GM21723 (cell line): ENCODE measurements at regions not wholly inside any gene's neighbourhood (a gene's known extent, or its start where the extent isn't known, plus 50 kb on each side); places are given as distances from the start of the nearest gene placed in this dataset.
"Not testable (repeated sequence)": the region's sequence is repeated elsewhere in the genome, so short reads cannot be mapped to it uniquely, and the experiment has no call there.

Experiments
- ATAC-seq: cut with Tn5 transposase; IDR thresholded peaks from one replicate; pipeline ENCODE4 v1.9.1; 2021; ENCODE audit warnings: mild to moderate bottlenecking, moderate library complexity; ENCODE audit not compliant: unreplicated experiment

DNA sequence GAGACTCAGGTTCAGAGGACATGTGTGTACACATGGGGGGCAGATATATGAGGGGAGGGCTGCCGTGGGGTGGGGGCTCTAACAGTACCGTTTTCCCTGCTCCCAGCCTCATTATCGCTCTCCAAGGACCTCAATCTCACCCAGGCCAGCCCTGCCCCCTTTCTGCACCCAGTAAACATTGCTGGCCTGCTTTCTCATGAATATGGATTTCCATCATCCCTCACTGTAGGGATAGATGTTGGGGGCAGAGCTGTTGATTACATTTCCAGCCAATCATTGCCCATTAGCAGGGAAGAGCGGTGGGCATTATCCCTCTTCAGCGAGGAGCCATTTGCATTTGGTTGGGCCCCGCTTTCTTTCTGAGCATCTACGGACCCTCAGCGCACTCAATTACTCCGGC is 273.8 kb downstream of the RPS6KC1 start:
- ATAC-seq = no peak

DNA sequence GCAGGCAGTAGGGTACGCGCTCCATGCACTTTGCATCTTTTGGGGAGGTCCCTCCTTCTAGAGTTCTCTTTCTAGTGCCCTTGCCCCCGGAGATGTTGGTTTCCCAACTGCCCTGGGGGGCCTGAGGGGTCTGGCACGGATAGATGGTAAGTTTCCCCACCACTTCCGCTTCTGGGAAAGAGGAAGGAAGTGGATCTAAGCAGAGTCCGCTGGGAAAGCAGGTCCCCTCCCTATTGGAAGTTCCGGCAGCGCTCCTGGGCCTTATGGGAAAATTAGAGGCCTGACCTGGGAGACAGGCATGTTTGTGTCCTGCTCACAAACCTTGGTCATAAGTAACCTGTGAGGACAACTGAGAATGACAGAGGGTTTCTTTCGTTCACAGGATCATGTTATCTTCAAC is 274.4 kb downstream of the RPS6KC1 start:
- ATAC-seq = no peak

DNA sequence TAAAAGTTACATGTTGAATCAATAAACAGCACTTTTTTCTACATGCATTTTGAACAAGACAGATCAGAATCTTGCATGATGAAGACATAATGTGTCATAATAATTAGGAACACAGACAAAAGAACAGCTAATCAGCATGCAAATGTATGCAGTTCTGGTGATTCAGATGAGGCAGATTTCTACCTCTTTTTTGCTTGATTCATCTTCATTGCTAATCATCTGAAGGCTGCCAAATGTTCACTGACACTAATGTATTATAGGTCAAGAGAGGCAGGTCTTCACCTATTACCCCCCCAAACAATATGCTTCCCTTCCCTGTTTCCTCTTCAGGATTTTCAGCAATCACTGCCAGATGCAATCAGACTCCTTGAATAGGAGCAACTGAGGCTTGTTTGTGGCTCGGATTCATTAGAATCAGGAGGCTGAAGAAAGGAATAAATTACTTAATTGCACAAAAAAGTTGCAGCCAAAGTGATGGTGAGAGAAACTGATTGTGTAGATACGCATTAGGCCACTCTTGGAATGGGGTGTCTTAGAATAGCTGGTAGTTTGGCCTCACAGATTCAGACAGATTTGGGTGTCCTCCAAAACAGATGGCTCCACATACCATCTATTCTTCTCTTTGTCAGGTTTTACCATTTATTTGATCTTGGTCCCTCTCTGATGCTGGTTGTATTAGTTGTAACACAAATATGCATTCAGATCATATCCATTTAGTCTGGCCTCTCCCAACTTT is 275.4 kb downstream of the RPS6KC1 start:
- no peak for ATAC-seq

- no peak for ATAC-seq
These were observed 276.1 kb downstream of the RPS6KC1 start for GRCh38 chr1:213327017-213327667.

DNA sequence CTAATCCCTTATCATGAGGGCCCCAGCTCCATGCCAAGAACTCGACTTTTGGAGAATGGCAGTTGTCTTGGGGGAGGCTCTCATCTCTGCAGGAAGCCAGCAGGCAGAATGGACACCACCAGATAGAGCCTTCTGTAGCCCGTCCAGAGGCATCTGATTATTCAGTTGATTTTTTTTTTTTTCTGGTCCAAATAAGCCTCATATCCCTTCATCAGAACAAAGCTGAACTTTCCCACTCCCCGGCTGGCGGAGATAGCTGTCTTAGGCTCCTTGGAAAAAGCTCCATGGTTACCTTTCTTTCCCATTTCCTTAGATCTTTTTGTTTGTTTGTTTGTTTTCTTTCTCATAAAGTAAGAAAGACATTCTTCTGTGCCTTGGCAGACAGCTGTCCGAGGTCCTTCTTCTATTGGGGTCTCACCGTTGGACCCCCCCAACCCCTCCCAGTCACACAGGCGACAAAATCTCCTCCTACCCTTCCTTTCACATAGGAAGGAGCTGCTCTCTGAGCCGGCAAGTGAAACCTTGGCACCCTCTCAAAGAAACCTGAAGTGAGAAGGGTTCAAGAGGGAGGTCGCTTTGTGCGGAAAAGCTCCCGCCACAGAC is 278.5 kb downstream of the RPS6KC1 start:
- ATAC-seq = no peak

DNA sequence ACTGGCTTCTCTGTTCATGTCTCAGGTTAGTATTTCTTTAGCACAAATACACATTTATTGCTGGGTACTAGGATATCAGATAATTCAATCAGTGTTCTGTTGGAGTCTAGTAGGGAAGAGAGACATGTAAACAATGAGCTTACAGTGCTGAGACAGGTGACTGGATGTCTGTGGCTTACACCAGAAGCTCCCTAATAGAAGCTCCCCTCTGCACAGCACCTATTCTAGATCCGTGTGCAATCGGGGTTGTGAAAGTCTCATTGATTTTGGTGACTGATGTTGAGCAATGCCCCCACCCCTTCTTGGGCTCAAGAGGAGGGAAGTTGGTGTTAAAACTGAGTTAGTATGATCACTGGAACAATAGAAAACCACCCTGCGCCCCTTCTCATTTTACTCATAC is 279.2 kb downstream of the RPS6KC1 start:
- ATAC-seq = no peak

DNA sequence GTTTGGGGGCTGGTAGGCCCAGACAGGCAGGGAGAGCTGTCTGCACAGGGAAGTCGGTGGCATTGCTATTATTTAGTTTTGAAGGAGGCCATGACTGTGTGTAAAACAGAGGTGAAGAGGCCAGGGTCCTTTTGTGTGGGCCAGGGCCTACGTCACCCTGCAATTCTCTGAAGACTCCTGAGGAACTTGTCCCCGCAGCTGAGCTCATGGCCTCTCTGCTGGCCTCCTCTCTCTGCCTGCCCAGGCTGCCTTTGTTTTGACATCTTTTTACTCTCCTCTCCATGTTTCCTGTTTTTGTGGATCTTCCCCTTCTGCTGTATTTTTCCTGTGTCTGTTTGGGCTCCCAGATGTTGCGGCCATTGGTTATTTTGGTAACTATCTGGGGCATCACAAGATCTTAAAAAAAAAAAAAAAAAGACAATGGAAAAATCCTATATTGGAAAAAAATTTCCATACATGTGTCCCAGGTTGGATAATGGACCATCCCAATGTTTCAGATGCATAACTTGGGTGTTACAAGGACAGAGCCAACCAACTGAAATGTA is 280.7 kb downstream of the RPS6KC1 start:
- no peak for ATAC-seq

GRCh38 chr1:213332491-213332890 is 281.4 kb downstream of the RPS6KC1 start:
- ATAC-seq = no peak

DNA sequence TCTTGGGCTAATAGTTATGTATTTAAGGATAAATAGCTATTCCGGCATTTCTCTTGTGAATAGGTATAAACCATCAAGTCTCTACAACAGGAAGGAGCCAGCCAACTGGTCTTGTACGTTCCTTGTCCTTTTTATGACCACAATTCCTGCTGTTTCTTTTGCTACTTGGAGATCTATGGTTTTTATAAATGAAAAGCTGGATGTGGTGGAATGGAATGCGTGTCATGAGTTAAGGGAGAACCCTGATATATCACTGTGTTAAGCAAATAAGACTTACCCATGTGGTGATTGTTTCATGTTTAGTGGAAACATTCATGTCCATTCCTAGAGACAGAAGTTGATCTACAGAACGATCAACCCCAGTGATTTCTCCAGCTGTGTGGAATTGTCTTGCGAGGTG is 282.1 kb downstream of the RPS6KC1 start:
- no peak for ATAC-seq

GRCh38 chr1:213335084-213335483 is 284.0 kb downstream of the RPS6KC1 start:
- no peak for ATAC-seq

DNA sequence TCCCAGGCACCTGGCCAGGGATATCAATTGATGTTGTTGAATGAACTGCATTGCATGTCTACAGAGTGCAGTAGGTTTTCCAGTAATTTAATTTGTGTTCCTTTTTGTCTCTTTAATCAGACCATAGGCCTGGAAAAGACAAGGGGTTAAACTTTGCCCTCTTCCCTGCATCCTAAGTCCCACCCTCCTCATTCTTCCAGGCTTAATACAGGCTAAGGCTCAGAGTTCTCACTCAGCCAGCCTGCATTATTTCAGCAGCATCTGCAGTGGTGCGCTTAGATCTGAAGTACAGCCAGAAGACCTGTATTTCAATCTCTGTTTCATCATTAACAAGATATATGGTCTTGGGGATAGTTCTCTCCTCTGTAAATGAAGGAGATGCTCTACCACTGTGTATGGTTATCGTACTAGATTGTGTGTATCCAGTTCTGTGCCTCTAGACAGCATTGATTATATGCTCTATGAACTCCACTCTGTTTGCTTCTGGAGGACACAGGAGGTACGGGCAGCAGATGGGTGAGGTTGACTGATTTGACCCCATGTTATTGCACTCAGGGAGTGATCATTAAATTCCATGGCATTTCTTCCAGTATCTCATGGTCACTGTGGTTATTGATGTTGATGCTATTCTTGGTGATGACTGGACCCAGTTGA is 286.1 kb downstream of the RPS6KC1 start:
- no peak for ATAC-seq

DNA sequence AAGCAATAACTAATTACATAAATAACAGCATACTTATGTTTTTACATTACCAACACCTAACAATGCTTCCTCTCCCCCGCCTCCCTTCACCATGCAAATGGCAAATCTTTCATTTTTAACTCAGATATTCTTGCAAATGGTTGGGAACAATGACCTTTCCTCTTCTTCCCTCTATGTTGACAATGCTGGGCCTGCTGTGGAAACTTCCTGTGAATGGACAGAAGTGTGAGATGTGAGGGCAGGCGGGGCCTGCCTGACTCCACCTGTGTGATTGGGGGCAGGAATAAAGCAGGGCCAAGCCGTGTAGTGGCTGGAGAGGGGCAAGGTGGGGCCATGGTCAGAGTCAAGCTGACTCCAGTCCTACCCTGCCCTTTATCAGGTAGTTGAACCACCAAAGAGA is 289.6 kb downstream of the RPS6KC1 start:
- ATAC-seq = no peak

- no peak for ATAC-seq
These were observed 294.6 kb downstream of the RPS6KC1 start for GRCh38 chr1:213345621-213346020.

DNA sequence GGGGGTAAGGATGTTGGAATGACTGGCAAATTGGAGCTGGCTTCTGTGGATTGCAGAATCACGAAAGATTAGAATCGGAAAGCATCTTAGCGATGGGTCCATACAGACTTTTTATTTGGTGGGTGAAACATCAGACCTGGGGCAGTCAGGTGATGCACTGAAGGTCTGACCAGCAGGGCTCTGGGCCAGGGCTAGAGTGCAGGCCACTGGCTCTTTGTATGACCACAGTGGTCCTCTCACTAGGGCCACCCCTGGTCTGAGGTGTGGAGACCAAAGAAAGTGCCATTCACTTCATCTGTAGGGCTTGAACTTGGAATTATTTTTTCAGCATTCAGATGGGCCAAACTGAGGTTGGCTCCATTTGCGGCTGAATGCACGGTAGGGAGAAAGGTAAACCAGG is 306.4 kb downstream of the RPS6KC1 start:
- ATAC-seq = no peak

GRCh38 chr1:213358368-213358767 is 307.3 kb downstream of the RPS6KC1 start:
- ATAC-seq = not testable (repeated sequence)

GRCh38 chr1:213362598-213362997 is 311.6 kb downstream of the RPS6KC1 start:
- ATAC-seq = no peak

- ATAC-seq = no peak
These were observed 315.2 kb downstream of the RPS6KC1 start for GRCh38 chr1:213366141-213366831.

- ATAC-seq = no peak
These were observed 318.4 kb downstream of the RPS6KC1 start for GRCh38 chr1:213369465-213369864.

DNA sequence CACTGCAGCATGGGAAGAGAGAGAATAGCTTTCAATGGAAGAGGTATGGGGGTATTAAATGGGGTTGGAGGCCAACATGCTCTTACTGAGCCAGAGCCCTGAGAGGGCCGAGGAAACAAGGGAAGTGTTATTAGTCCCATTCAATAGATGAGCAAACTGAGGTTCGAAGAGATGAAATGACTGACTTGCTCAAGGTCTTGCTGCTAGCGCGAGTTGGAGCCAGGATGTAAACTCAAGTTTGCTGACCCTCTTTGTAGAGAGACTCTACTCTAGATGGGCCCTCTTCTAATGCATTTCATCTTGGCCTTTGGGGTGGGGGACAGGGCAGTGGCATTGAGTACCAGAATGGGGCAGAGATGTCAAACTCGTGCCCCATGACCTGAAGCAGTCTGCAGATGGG is 319.5 kb downstream of the RPS6KC1 start:
- no peak for ATAC-seq

DNA sequence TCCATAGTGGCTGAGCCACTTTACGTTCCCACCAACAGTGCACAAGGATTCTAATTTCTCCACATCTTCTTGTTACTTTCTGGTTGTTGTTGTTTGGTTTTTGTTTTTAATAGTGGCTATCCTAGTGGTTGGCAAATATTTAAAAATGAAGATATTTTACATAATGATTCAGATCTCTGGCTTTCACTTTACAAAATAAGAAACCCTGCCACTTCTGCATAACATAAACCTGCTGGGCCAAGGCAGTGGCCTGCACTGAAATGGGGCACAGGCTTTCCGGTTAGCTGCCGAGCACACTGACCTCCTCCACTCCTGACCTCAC is 320.4 kb downstream of the RPS6KC1 start:
- ATAC-seq = no peak
